DND-41 (cell line): ENCODE measurements at regions not wholly inside any gene's neighbourhood (a gene's known extent, or its start where the extent isn't known, plus 50 kb on each side); places are given as distances from the start of the nearest gene placed in this dataset.

ENCODE experiments used
- ATAC-seq: fragments of 200-7000 bp; cut with Tn5 transposase; 3 replicates; pipeline ENCODE4 v1.9.1; 2021; ENCODE audit warnings: low read depth; ENCODE audit not compliant: insufficient read depth
- DNase-seq: peaks from one replicate; pipeline ENCODE4 v3.0.0-alpha.2; 2020
- H2AFZ ChIP-seq: 2 replicates; pipeline ENCODE4 v1.6.0; 2012; ENCODE audit warnings: low read depth, low read length
- H3K27ac ChIP-seq: 2 replicates; pipeline ENCODE4 v1.5.1; 2012; ENCODE audit warnings: low read length, inconsistent platforms
- H3K27me3 ChIP-seq: fragments of 200-600 bp; sonication (generic); 2 replicates; pipeline ENCODE4 v1.6.0; 2012; ENCODE audit warnings: low read length, mild to moderate bottlenecking, inconsistent platforms; ENCODE audit not compliant: insufficient read depth, poor library complexity
- H3K36me3 ChIP-seq: 2 replicates; pipeline ENCODE4 v1.5.1; 2012; ENCODE audit warnings: low read length, inconsistent platforms; ENCODE audit not compliant: insufficient read depth
- H3K4me1 ChIP-seq: 2 replicates; pipeline ENCODE4 v1.5.1; 2012; ENCODE audit warnings: mild to moderate bottlenecking, low read length; ENCODE audit not compliant: insufficient read depth
- H3K4me2 ChIP-seq: 2 replicates; pipeline ENCODE4 v1.6.0; 2012; ENCODE audit warnings: mild to moderate bottlenecking, moderate library complexity, low read length, inconsistent platforms; ENCODE audit not compliant: insufficient read depth
- H3K4me3 ChIP-seq, 2 experiments: fragments of 200-600 bp in 1 of 2; shearing (Covaris generic) in 1 of 2; 2 replicates each; pipeline ENCODE4 v1.5.1; 2012 to 2016; ENCODE audit warnings: inconsistent platforms in 2 of 2, low read length in 2 of 2, mild to moderate bottlenecking in 2 of 2, low read depth in 1 of 2, moderate library complexity in 1 of 2
- H3K79me2 ChIP-seq: 2 replicates; pipeline ENCODE4 v1.6.0; 2012; ENCODE audit warnings: low read length, inconsistent platforms; ENCODE audit not compliant: insufficient read depth
- H3K9ac ChIP-seq: 2 replicates; pipeline ENCODE4 v1.6.0; 2012; ENCODE audit warnings: low read depth, mild to moderate bottlenecking, inconsistent platforms, low read length, moderate library complexity
- H3K9me3 ChIP-seq: 2 replicates; pipeline ENCODE4 v1.5.1; 2012; ENCODE audit warnings: low read length, moderate library complexity, mild to moderate bottlenecking, inconsistent platforms; ENCODE audit not compliant: insufficient read depth, severe bottlenecking
- H4K20me1 ChIP-seq: 2 replicates; pipeline ENCODE4 v1.6.0; 2012; ENCODE audit warnings: low read length; ENCODE audit not compliant: insufficient read depth
- CTCF ChIP-seq: IDR thresholded peaks from 2 replicates; pipeline ENCODE4 v1.5.1; 2012; ENCODE audit warnings: borderline replicate concordance, low read length, moderate library complexity, mild to moderate bottlenecking; ENCODE audit not compliant: poor library complexity, severe bottlenecking; ENCODE audit errors: extremely low read depth
- EZH2 ChIP-seq: IDR thresholded peaks from 3 replicates; pipeline ENCODE4 v1.6.1; 2012; ENCODE audit warnings: borderline replicate concordance, low read depth, mild to moderate bottlenecking, moderate library complexity, low read length, inconsistent platforms; ENCODE audit not compliant: severe bottlenecking

DNA sequence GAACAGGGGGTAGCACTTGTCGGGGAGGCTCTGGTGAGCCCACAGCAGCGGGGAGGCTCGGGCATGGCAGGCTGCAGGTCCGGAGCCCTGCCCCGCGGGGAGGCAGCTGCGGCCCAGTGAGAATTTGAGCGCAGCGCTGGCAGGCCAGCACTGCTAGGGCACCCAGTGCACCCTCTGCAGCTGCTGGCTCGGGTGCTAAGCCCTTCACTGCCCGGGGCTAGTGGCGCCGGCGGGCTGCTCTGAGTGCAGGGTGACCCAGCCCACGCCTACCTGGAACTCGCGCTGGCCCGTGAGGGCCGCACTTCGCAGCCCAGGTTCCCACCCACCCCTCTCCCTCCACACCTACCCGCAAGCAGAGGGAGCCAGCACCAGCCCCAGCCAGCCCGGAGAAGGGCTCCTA, 151.0 kb downstream of the NXNL2 start:
- Histone ChIP-seq H3K27ac (no peak overlapping the region), H3K36me3 (no peaks in the 10 kb centered on the region), H3K4me1 (no peaks in the 10 kb centered on the region), H3K27me3 (no peaks in the 10 kb centered on the region), H3K9me3 (no peaks in the 10 kb centered on the region), H3K79me2 (no peaks in the 10 kb centered on the region), H3K9ac (no peak overlapping the region), H3K4me2 (no peak overlapping the region), H3K4me3 (no peak overlapping the region), H4K20me1 (no peaks in the 10 kb centered on the region), H2AFZ (no peak overlapping the region)
- ATAC-seq (no peak), DNase-seq (no peak)
- no peak for TF ChIP-seq CTCF
- no peak for TF ChIP-seq EZH2

DNA sequence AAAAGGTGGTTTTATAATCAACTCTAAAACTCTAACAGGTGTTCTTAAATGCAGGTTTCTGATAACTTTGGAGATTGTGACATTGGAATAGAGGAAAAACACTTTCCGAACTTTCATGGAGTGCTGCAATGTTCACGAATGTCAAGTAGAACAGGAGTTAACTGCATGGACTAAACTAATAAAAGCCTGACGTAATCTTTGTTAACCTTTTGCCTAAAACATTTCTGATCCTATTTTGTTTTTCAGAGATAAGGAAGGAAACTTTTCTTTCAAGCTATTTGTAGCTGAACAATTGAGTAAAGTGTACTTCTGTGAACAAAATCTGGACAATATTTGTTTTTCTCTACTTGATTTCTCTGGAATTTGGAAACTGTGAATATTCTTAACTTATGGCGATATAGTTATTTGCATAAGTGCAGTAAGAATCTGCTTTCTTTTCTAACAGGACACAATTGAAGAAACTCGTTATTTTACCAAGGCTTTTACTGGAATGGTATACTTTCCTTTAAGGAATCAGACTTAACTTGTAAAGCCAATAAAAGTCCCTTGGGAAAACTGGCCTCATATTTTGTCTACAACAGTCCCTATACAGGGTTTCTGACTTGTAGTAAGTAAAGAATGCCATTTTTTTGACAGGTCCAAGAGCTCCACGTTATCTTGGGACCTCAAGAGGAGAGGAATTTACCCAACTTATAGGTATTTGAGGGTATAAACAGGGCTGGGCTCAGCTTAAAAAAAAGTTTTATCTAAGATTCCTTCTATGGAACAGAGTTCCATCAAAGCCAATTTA, 154.7 kb downstream of the NXNL2 start:
- no peaks in the 10 kb centered on the region for H3K9me3 ChIP-seq
- no peak overlapping the region for H3K9ac ChIP-seq
- H3K36me3 ChIP-seq = no peaks in the 10 kb centered on the region
- no peak for ATAC-seq
- no peak overlapping the region for H2AFZ ChIP-seq
- TF ChIP-seq EZH2 (no peak), CTCF (no peak)
- DNase-seq = no peak
- no peak overlapping the region for H3K27ac ChIP-seq
- no peak overlapping the region for H3K4me3 ChIP-seq
- no peaks in the 10 kb centered on the region for H3K79me2 ChIP-seq
- no peaks in the 10 kb centered on the region for H3K4me1 ChIP-seq
- H4K20me1 ChIP-seq = no peaks in the 10 kb centered on the region
- no peak overlapping the region for H3K4me2 ChIP-seq
- H3K27me3 ChIP-seq = no peaks in the 10 kb centered on the region

GRCh38 chr9:88690628-88691027, 155.7 kb downstream of the NXNL2 start:
- no peak for DNase-seq
- Histone ChIP-seq H3K27me3 (no peaks in the 10 kb centered on the region), H3K27ac (no peak overlapping the region), H3K79me2 (no peaks in the 10 kb centered on the region), H3K36me3 (no peaks in the 10 kb centered on the region), H4K20me1 (no peaks in the 10 kb centered on the region), H2AFZ (no peak overlapping the region), H3K4me2 (no peak overlapping the region), H3K9me3 (no peaks in the 10 kb centered on the region), H3K4me3 (no peak overlapping the region), H3K9ac (no peak overlapping the region), H3K4me1 (no peaks in the 10 kb centered on the region)
- TF ChIP-seq EZH2 (no peak), CTCF (no peak)
- no peak for ATAC-seq
